ENCODE measurements at regions not wholly inside any gene's neighbourhood (a gene's known extent, or its start where the extent isn't known, plus 50 kb on each side); places are given as distances from the start of the nearest gene placed in this dataset.

- no peak overlapping the region for H3K27ac ChIP-seq
- DNase-seq (ENCODE audit: low spot score): no peak
- TF ChIP-seq, protein P1, sequence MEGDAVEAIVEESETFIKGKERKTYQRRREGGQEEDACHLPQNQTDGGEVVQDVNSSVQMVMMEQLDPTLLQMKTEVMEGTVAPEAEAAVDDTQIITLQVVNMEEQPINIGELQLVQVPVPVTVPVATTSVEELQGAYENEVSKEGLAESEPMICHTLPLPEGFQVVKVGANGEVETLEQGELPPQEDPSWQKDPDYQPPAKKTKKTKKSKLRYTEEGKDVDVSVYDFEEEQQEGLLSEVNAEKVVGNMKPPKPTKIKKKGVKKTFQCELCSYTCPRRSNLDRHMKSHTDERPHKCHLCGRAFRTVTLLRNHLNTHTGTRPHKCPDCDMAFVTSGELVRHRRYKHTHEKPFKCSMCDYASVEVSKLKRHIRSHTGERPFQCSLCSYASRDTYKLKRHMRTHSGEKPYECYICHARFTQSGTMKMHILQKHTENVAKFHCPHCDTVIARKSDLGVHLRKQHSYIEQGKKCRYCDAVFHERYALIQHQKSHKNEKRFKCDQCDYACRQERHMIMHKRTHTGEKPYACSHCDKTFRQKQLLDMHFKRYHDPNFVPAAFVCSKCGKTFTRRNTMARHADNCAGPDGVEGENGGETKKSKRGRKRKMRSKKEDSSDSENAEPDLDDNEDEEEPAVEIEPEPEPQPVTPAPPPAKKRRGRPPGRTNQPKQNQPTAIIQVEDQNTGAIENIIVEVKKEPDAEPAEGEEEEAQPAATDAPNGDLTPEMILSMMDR (IDR thresholded peaks at IDR 0.05): no peak
- H3K4me3 ChIP-seq: no peak overlapping the region
These were observed 250.1 kb downstream of the MAT2B start for GRCh38 chr5:163755505-163755904.

DNA sequence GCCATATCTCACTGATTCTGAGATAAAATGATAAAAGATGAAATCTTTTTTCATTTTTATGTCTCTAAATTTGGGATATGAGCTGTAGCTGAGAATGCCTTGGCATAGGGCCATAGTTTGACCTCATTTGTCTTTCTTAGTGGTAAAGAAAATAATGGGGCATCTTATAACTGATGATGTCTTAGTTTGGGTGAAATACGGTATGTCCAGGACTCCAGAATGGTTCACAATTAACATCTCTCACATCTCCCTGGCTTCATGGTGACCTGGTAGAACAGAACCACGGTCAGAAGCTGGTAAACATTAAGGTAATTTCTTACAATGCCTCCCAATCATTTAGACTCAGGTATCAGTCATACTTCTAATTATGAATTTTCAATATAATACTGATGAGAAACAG is 250.8 kb downstream of the MAT2B start:
- Histone ChIP-seq H3K4me3 (no peak overlapping the region), H3K27ac (no peak overlapping the region)
- TF ChIP-seq, protein P1 (IDR thresholded peaks at IDR 0.05): no peak
- no peak for DNase-seq (ENCODE audit: low spot score)

DNA sequence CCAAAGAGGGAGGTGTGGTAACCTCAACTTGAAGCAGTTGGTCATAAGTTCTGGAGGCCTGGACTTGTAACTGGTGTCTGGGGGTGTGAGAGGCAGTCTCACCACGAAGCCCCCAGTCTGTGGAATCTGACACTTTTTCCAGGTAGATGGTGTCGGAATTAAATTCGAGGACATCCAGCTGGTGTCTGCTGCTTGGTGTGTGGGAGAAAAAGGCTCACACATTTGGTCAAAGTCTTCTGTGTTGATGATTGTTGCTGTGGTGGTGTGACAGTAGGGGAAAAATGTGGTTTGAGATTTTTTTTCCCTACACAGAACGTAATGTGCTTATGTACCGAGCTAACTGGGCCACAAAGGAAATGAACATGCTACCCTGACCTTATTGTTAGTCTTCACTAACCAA is 251.9 kb downstream of the MAT2B start:
- Histone ChIP-seq H3K4me3 (no peak overlapping the region), H3K27ac (no peak overlapping the region)
- TF ChIP-seq, protein P1 (IDR thresholded peaks at IDR 0.05): no peak
- DNase-seq (ENCODE audit: low spot score): no peak

GRCh38 chr5:163758283-163758711 is 252.9 kb downstream of the MAT2B start:
- no peak for DNase-seq (ENCODE audit: low spot score)
- H3K4me3 ChIP-seq: no peak overlapping the region
- no peak overlapping the region for H3K27ac ChIP-seq
- TF ChIP-seq, protein P1 (IDR thresholded peaks at IDR 0.05): no peak

GRCh38 chr5:163759000-163759704 is 253.7 kb downstream of the MAT2B start:
- Histone ChIP-seq H3K27ac (no peak overlapping the region), H3K4me3 (no peak overlapping the region)
- TF ChIP-seq, protein P1 (IDR thresholded peaks at IDR 0.05): no peak
- DNase-seq (ENCODE audit: low spot score): no peak

GRCh38 chr5:163760498-163760897 is 255.1 kb downstream of the MAT2B start:
- H3K27ac ChIP-seq: no peak overlapping the region
- TF ChIP-seq, protein P1 (IDR thresholded peaks at IDR 0.05): no peak
- no peak for DNase-seq (ENCODE audit: low spot score)
- H3K4me3 ChIP-seq: no peak overlapping the region

GRCh38 chr5:163766936-163767670 is 261.7 kb downstream of the MAT2B start:
- no peak for DNase-seq (ENCODE audit: low spot score)
- TF ChIP-seq, protein P1 (IDR thresholded peaks at IDR 0.05): no peak
- no peak overlapping the region for H3K27ac ChIP-seq
- no peak overlapping the region for H3K4me3 ChIP-seq
